ENCODE measurements at regions not wholly inside any gene's neighbourhood (a gene's known extent, or its start where the extent isn't known, plus 50 kb on each side); places are given as distances from the start of the nearest gene placed in this dataset.
A peak's percentile ranks its signal among the peaks of the same experiment; 100 is the strongest.

DNA sequence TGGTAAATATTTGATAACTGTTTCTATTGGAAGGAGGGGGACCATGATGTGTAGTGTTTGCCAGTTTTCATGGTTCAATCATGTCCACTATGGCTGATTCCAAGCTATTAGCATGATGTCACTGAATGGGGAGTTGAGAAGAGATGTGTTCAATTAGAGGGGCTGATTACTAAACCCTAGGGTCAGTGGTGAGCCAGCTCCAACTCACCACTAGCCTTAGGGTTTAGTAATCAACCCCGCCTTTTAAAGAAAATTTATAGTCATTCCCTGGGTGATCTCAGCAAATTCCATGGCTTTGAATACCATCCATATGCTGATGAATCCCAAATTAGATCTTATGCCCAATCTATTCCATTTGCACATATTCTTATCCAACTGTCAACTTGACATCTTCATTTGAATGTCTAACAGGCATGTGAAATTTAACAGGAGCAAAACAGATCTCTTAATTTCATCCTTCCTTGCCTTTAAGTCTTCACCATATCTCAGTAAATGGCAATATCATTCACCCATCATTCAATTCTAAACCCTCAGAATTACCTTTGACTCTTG, 98.8 kb downstream of the GCNT1 start:
- in situ Hi-C loops (cut with HindIII; ENCODE audit: low pct_unique_long_range_greater_than_20kb, low sequenced_read_pairs), result no loop called here

DNA sequence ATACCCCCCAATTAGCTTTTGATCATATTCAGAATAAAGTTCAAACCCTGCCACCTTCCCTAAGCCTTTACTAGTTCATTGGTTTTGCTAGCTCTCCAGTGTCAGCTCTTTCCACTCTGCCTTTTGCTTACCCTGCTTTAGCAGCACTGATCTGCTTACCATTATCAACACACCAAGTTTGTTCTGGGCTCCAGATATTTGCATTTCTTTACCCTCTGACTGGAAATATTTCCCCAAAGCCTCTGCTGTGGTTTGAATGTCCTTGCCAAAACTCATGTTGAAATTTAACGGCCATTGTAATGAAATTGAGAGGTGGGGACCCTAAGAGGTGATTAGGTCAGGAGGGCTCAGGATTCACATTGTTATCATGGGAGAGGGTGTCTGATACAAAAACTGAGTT, 99.5 kb downstream of the GCNT1 start:
- in situ Hi-C loops (cut with HindIII; ENCODE audit: low pct_unique_long_range_greater_than_20kb, low sequenced_read_pairs), result no loop called here
- DNase-seq (ENCODE audit: low read depth, low spot score), result no peak

More for the DNA sequence above, 98.8 kb downstream of the GCNT1 start:
- DNase-seq (ENCODE audit: low read depth, low spot score), result no peak

DNA sequence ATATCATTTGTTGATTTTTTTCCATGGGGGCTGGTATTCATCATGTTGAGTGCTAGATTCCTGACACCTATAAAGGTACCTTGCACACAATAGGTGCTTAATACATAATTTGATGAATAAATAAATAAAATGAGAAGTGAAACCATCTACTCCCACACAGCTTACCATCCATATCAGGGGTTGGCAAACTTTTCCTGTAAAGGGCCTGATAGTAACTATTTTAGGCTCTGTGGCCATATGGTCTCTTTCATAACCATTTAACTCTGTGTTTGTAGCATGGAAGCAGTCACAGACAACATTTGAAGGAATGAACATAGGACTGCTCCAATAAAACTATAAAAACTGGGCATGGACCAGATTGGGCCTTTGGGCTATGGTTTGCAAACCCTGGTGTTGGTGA, 100.3 kb downstream of the GCNT1 start:
- in situ Hi-C loops (cut with HindIII; ENCODE audit: low pct_unique_long_range_greater_than_20kb, low sequenced_read_pairs), result no loop called here
- no peak for DNase-seq (ENCODE audit: low read depth, low spot score)

DNA sequence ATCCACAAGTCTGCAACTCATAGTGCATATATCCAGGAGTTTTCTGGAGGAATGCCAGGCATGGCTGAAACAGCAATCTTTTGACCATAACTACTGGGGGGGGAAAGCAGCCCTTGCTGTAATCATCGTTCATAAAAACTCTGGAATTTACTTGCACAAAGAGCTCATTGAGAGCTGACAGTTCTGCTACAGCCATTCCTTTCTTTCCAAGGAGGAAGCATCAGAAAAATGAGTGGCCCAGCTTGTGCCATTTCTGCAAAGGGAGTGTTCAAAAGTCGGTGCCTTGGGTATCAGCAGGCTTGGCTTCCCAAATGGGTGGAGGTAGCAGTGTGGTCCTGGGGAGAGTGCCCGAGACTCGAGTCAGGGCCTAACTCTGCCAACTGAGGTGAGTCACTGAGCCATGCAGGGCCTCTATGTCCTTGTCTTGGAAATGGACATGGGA, 101.5 kb downstream of the GCNT1 start:
- in situ Hi-C loops (cut with HindIII; ENCODE audit: low pct_unique_long_range_greater_than_20kb, low sequenced_read_pairs), result no loop called here
- DNase-seq (ENCODE audit: low read depth, low spot score), result peak; percentile 94

DNA sequence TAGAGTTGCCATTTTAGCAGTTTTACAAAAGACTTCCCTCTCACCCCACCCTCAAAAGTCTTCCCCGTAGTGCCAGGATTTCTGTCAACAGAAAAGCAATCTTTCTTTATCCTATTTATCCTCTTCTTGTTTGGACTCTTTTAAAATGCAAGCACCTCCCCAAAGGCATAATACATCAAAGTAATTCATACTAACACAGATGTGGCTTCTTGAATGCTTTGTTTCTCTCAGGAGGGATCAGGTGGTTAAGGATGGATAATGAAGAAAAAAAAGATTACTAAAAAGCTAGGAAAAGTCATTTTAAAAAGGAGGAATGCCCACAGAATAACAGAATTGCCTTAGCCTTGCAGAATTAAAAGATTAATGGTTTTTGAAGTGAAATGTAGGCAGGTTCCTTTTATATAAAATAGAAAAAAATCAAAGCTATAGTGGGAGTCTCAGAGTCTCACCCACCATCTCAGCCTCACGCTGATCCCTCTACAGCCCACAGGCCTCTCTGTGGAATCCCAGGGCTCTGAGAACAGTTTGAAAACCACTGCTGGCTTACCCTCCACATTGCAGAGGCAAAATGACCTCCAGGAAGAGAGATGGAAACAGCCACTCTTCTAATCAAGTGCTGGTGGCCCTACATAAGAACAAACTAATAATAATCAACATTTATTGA, 102.2 kb downstream of the GCNT1 start:
- no peak for DNase-seq (ENCODE audit: low read depth, low spot score)
- in situ Hi-C loops (cut with HindIII; ENCODE audit: low pct_unique_long_range_greater_than_20kb, low sequenced_read_pairs), result no loop called here
